ENCODE measurements at regions not wholly inside any gene's neighbourhood (a gene's known extent, or its start where the extent isn't known, plus 50 kb on each side); places are given as distances from the start of the nearest gene placed in this dataset.

DNA sequence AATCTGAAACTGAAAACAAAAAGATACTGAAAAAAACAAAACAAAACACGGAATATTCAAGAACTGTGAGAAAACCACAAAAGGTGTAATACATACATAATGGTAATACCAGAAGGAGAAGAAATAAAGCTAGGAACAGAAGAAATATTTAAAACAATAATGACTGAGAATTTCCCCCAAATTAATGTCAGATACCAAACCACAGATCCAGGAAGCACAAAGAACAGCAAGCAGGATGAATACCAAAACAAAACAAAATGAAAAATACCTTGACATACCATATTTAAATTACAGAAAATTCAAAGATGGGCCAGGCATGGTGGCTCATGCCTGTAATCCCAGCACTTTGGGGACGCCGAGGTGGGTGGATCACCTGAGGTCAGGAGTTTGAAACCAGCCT lies 57.7 kb upstream of the PARD3 start:
- Histone ChIP-seq H4K20me1 (ENCODE audit: insufficient read depth, low read length) (no peaks in the 10 kb centered on the region), H3K79me2 (ENCODE audit: insufficient read depth, low read depth, low read length) (no peaks in the 10 kb centered on the region), H3K9me3 (ENCODE audit: low read length) (no peaks in the 10 kb centered on the region), H3K9me2 (ENCODE audit: insufficient read depth, low read length) (no peaks in the 10 kb centered on the region), H3K4me1 (ENCODE audit: insufficient read depth, low read length, poor library complexity, severe bottlenecking) (no peaks in the 10 kb centered on the region), H3K36me3 (ENCODE audit: insufficient read depth, low read length) (no peaks in the 10 kb centered on the region), H3K27ac (ENCODE audit: low read depth, low read length, poor library complexity, severe bottlenecking) (no peak overlapping the region), H2AFZ (ENCODE audit: low read length) (no peak overlapping the region), H3K4me2 (ENCODE audit: low read length) (no peak overlapping the region), H3K4me3 (ENCODE audit: low read depth, low read length, poor library complexity, severe bottlenecking) (no peak overlapping the region)
- DNase-seq (ENCODE audit: low spot score) = no peak
- ChIA-PET CTCF (ENCODE audit: unreplicated experiment) (no interaction called here), POLR2A (no interaction called here)
- intact Hi-C loops (cut with micrococcal nuclease; ENCODE audit: unreplicated experiment) = no loop called here
- BruUV-seq (replicated peaks) = no TSS peak
- no peak for TF ChIP-seq CTCF (conservative IDR thresholded peaks at IDR 0.05; ENCODE audit: low read length)
- TF ChIP-seq EZH2phosphoT487 (IDR thresholded peaks at IDR 0.05; ENCODE audit: borderline replicate concordance, low read depth, low read length) = no peak

DNA sequence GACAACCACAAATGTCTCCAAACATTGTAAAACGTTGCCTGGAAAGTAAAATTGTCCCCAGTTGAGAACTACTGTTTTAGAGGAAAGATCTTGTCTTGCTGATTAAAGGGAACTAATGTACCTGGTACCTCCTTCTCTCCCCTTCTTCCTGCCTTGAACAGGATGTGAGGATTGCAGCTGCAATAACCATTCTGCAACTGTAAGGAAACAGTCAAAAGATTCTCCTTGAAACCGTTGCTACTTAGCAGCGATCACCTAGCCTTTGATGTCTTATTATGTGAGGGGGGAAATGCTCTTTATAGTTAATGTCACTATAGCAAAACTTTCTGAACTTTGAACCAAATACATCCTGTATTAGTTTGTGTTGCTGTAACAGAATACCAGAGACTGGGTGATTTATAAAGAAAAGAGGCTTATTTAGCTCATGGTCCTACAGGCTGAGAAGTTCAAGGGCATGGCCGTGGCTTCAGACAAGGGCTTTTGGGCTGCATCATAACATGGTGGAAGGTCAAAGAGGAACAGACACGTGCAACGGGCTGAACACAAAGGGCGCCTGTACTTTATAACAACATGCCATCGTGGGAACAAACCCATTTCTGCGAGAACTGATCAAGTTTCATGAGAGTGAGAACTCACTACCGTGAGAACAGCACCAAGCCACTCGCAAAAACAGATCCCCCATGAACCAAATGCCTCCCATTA lies 54.2 kb upstream of the PARD3 start:
- BruUV-seq (replicated peaks) = no TSS peak
- CTCF ChIA-PET (ENCODE audit: unreplicated experiment) = no interaction called here

More for the DNA sequence above, 54.2 kb upstream of the PARD3 start:
- intact Hi-C loops (cut with micrococcal nuclease; ENCODE audit: unreplicated experiment) = no loop called here
- TF ChIP-seq EZH2phosphoT487 (IDR thresholded peaks at IDR 0.05; ENCODE audit: borderline replicate concordance, low read depth, low read length) (no peak), CTCF (conservative IDR thresholded peaks at IDR 0.05; ENCODE audit: low read length) (no peak)
- Histone ChIP-seq H2AFZ (ENCODE audit: low read length) (no peak overlapping the region), H3K27ac (ENCODE audit: low read depth, low read length, poor library complexity, severe bottlenecking) (no peak overlapping the region), H3K79me2 (ENCODE audit: insufficient read depth, low read depth, low read length) (no peaks in the 10 kb centered on the region), H3K9me3 (ENCODE audit: low read length) (no peaks in the 10 kb centered on the region), H3K4me3 (ENCODE audit: low read depth, low read length, poor library complexity, severe bottlenecking) (no peak overlapping the region), H4K20me1 (ENCODE audit: insufficient read depth, low read length) (no peaks in the 10 kb centered on the region), H3K36me3 (ENCODE audit: insufficient read depth, low read length) (no peaks in the 10 kb centered on the region), H3K4me1 (ENCODE audit: insufficient read depth, low read length, poor library complexity, severe bottlenecking) (no peaks in the 10 kb centered on the region), H3K9me2 (ENCODE audit: insufficient read depth, low read length) (no peaks in the 10 kb centered on the region), H3K4me2 (ENCODE audit: low read length) (no peak overlapping the region)
- DNase-seq (ENCODE audit: low spot score) = no peak
- POLR2A ChIA-PET = interaction anchor here (0.6 kb wide), 1 partner anchor 10 kb away, joined by 3 read pairs; no protein-coding TSS in a partner anchor
